Calu3 (cell line): ENCODE measurements at regions not wholly inside any gene's neighbourhood (a gene's known extent, or its start where the extent isn't known, plus 50 kb on each side); places are given as distances from the start of the nearest gene placed in this dataset.

Source experiments
- BruUV-seq: library from RNA; stranded (reverse); fragments of 400-500 nt; replicated peaks from 2 replicates; lab custom pipeline; 2021; lab: Mats Ljungman, UMichigan
- CTCF ChIA-PET: fragments of 300-600 bp; sonication (Branson Sonifier 250); formaldehyde crosslinking; loops from one replicate; lab custom pipeline; 2022; ENCODE audit warnings: antibody characterized with exemption; lab: Charles Lee
- DNase-seq: peaks from one replicate; pipeline ENCODE4 v3.0.0; 2022
- H3K27ac Mint-ChIP-seq: one replicate; pipeline ENCODE4 v1.8.0; 2022; ENCODE audit warnings: mixed read lengths; ENCODE audit not compliant: unreplicated experiment
- H3K27me3 Mint-ChIP-seq: one replicate; pipeline ENCODE4 v1.8.0; 2022; ENCODE audit warnings: mixed read lengths; ENCODE audit not compliant: unreplicated experiment
- H3K36me3 Mint-ChIP-seq: one replicate; pipeline ENCODE4 v1.8.0; 2022; ENCODE audit warnings: mild to moderate bottlenecking, moderate library complexity, mixed read lengths; ENCODE audit not compliant: insufficient read depth, unreplicated experiment
- H3K4me1 Mint-ChIP-seq: one replicate; pipeline ENCODE4 v1.8.0; 2022; ENCODE audit warnings: mild to moderate bottlenecking, low read depth, mixed read lengths; ENCODE audit not compliant: unreplicated experiment
- H3K4me3 Mint-ChIP-seq: one replicate; pipeline ENCODE4 v1.8.0; 2022; ENCODE audit warnings: mild to moderate bottlenecking, low read depth, moderate library complexity, mixed read lengths; ENCODE audit not compliant: unreplicated experiment
- H3K9me3 Mint-ChIP-seq: one replicate; pipeline ENCODE4 v1.8.0; 2022; ENCODE audit warnings: low read depth, mixed read lengths; ENCODE audit not compliant: unreplicated experiment
- intact Hi-C: fragments of 100-400 bp; cut with micrococcal nuclease; formaldehyde crosslinking; loops from one replicate; pipeline ENCODE4 v1.10.0; 2022; ENCODE audit not compliant: unreplicated experiment
- TF ChIP-seq, protein P1 (sequence below): fragments of 200-600 bp; IDR thresholded peaks from one replicate; pipeline ENCODE4 v1.8.0; 2022; ENCODE audit warnings: antibody characterized with exemption; ENCODE audit not compliant: unreplicated experiment

DNA sequence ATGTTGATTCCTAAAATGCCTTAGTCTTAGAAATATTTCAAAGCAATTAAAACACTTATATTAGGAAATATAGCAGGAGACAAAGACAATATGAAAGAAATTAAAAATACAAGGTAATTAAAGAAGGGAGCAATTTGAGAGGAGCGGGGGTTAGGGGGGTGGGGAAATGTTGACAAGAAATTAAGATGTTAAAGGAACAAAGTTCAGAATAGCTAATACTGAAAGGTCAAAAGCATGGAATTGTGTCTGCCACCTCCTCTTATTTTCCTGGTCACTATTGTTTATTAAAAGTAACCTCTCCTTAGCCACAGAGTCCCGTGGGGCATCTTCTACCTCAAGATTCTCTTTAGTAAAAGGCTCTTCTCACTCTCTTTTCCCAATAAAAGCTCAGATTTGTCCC lies 244.1 kb downstream of the MREG start:
- DNase-seq: no peak
- peaks cover 26% of the 10 kb centered on the region for H3K4me1 Mint-ChIP-seq
- H3K27ac Mint-ChIP-seq: no peak overlapping the region
- H3K36me3 Mint-ChIP-seq: no peaks in the 10 kb centered on the region
- BruUV-seq: no TSS peak
- peaks cover 7% of the 10 kb centered on the region for H3K9me3 Mint-ChIP-seq
- H3K27me3 Mint-ChIP-seq: no peaks in the 10 kb centered on the region
- intact Hi-C loops: no loop called here
- CTCF ChIA-PET: no interaction called here
- TF ChIP-seq, protein P1, sequence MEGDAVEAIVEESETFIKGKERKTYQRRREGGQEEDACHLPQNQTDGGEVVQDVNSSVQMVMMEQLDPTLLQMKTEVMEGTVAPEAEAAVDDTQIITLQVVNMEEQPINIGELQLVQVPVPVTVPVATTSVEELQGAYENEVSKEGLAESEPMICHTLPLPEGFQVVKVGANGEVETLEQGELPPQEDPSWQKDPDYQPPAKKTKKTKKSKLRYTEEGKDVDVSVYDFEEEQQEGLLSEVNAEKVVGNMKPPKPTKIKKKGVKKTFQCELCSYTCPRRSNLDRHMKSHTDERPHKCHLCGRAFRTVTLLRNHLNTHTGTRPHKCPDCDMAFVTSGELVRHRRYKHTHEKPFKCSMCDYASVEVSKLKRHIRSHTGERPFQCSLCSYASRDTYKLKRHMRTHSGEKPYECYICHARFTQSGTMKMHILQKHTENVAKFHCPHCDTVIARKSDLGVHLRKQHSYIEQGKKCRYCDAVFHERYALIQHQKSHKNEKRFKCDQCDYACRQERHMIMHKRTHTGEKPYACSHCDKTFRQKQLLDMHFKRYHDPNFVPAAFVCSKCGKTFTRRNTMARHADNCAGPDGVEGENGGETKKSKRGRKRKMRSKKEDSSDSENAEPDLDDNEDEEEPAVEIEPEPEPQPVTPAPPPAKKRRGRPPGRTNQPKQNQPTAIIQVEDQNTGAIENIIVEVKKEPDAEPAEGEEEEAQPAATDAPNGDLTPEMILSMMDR: no peak
- no peak overlapping the region for H3K4me3 Mint-ChIP-seq

- intact Hi-C loops: no loop called here
- CTCF ChIA-PET: interaction anchor here (0.6 kb wide), 1 partner anchor 10 kb away, joined by 4 read pairs; no protein-coding TSS in a partner anchor
- no peaks in the 10 kb centered on the region for H3K36me3 Mint-ChIP-seq
- TF ChIP-seq, protein P1: no peak
- no TSS peak for BruUV-seq
- no peak overlapping the region for H3K27ac Mint-ChIP-seq
- peaks cover 7% of the 10 kb centered on the region for H3K9me3 Mint-ChIP-seq
- peaks cover 14% of the 10 kb centered on the region for H3K4me1 Mint-ChIP-seq
- H3K27me3 Mint-ChIP-seq: no peaks in the 10 kb centered on the region
- DNase-seq: no peak
- H3K4me3 Mint-ChIP-seq: no peak overlapping the region
Observed at GRCh38 chr2:215767625-215768024, 245.7 kb downstream of the MREG start.

DNA sequence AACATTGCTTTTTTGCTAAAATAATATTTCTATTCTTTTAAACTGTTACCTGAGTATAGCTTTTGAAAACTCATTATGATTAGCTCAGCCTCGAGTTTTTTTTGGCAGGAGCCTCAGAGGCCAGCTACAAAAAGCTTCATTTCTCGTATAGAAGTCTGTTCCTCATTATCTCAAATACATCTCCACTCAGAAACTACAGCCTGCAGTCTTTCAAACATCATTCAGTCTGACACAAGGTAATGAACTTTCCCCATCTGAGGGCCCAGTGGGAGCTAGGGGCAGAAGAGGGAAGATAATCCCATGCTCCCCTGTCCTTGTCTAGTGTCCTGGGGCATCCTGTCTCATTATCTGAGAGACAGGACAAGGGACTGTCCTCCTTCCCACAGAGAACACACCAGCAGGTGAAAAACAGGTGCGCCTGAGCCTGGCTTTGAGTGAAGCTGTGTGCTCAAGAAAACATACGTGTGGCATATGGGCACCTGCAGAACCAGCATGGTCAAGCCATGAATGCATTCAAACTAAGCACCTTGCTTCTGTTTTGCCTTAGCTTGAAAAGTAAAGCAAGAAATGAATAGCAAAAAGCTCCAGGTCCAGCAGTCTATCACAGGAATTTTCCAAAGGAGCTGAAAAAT lies 247.5 kb downstream of the MREG start:
- no peak for DNase-seq
- peaks cover under 1% of the 10 kb centered on the region for H3K4me1 Mint-ChIP-seq
- CTCF ChIA-PET: no interaction called here
- no peak overlapping the region for H3K4me3 Mint-ChIP-seq
- no TSS peak for BruUV-seq
- TF ChIP-seq, protein P1: no peak
- H3K36me3 Mint-ChIP-seq: no peaks in the 10 kb centered on the region
- H3K27me3 Mint-ChIP-seq: no peaks in the 10 kb centered on the region
- intact Hi-C loops: no loop called here
- H3K9me3 Mint-ChIP-seq: peaks cover 7% of the 10 kb centered on the region
- H3K27ac Mint-ChIP-seq: no peak overlapping the region

DNA sequence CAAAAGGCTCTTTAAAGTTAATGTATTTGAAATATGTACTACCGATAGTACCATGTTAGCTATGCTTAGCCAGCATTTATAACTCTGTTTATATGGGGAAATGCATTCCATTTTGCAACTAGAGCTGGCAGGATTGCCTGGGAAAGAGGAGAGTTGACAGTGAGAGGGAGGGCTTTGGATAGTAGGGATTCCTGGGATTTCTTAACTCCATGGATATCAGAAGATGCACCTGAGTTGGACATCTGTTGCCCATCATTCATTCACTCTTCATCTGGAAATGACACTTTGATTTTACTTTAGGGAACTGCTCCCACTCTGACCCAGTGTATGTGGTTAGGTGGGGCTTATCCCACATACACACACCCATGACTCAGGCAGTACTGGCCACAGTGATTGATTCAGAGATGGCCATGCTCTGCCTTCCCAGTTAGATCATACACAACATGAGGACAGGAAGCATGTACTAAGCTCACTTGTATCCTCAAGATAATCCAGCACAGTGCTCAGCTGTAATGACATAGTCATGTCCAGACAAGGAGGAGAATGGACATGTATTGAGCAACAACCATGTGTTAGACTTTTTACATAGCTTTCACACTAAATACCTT lies 248.8 kb downstream of the MREG start:
- H3K27me3 Mint-ChIP-seq: no peaks in the 10 kb centered on the region
- no peaks in the 10 kb centered on the region for H3K4me1 Mint-ChIP-seq
- H3K4me3 Mint-ChIP-seq: no peak overlapping the region
- no peak overlapping the region for H3K27ac Mint-ChIP-seq
- TF ChIP-seq, protein P1: no peak
- DNase-seq: no peak
- no peaks in the 10 kb centered on the region for H3K36me3 Mint-ChIP-seq
- intact Hi-C loops: no loop called here
- BruUV-seq: no TSS peak
- H3K9me3 Mint-ChIP-seq: peaks cover 7% of the 10 kb centered on the region
- CTCF ChIA-PET: no interaction called here
